IPS DF 6.9 (cell line): ENCODE measurements at regions not wholly inside any gene's neighbourhood (a gene's known extent, or its start where the extent isn't known, plus 50 kb on each side); places are given as distances from the start of the nearest gene placed in this dataset.

Source experiments
- DNase-seq: peaks from one replicate; pipeline ENCODE4 v3.0.0-alpha.2; 2013; ENCODE audit warnings: low read depth, low spot score
- H3K27ac ChIP-seq: one replicate; pipeline ENCODE4 v1.5.1; 2013; ENCODE audit warnings: low read length, control low read depth
- H3K27me3 ChIP-seq: 2 replicates; pipeline ENCODE4 v1.6.1; 2013; ENCODE audit warnings: mild to moderate bottlenecking, low read length; ENCODE audit not compliant: control insufficient read depth, insufficient read depth
- H3K36me3 ChIP-seq: 2 replicates; pipeline ENCODE4 v1.6.1; 2013; ENCODE audit warnings: low read length; ENCODE audit not compliant: control insufficient read depth, insufficient read depth
- H3K4me1 ChIP-seq: 2 replicates; pipeline ENCODE4 v1.6.1; 2013; ENCODE audit warnings: low read length; ENCODE audit not compliant: control insufficient read depth, insufficient read depth
- H3K4me3 ChIP-seq: 2 replicates; pipeline ENCODE4 v1.5.1; 2013; ENCODE audit warnings: mild to moderate bottlenecking, low read length
- H3K9me3 ChIP-seq: 2 replicates; pipeline ENCODE4 v1.6.1; 2013; ENCODE audit warnings: low read length, inconsistent platforms; ENCODE audit not compliant: control insufficient read depth, insufficient read depth
- WGBS: extraction: QIAGEN DNeasy Blood & Tissue Kit; methylation state at CpG from one replicate; pipeline ENCODE4 v1.1.7; 2013; ENCODE audit warnings: mixed read lengths, missing lambda C conversion rate; ENCODE audit not compliant: insufficient read length, insufficient coverage; 5-methylcytosine and 5-hydroxymethylcytosine counted together

DNA sequence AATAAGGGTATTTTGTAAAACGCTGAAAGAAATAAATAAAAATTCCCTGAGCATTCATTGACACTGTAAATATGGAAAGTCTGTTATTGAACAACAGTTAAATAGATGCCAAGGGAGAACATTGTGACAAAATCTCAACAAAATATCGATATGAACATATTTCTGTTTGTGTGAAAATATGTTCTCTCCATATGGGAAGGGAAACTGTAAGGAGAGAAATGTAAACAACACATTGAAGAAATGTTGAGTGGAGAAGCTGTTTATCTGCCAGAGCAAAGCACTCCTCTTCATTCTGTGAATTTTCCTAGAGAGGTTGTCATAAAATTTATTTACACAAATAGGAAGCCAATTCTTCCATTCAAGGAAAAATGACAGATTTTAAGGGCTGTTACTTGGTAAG is 57.1 kb upstream of the EOMES start:
- no peak overlapping the region for H3K27ac ChIP-seq
- no peaks in the 10 kb centered on the region for H3K27me3 ChIP-seq
- no peaks in the 10 kb centered on the region for H3K36me3 ChIP-seq
- no peaks in the 10 kb centered on the region for H3K4me1 ChIP-seq
- no CpG with 5 or more reads among the region's 2 CpGs for WGBS
- no peak for DNase-seq
- no peaks in the 10 kb centered on the region for H3K9me3 ChIP-seq
- H3K4me3 ChIP-seq = no peak overlapping the region

DNA sequence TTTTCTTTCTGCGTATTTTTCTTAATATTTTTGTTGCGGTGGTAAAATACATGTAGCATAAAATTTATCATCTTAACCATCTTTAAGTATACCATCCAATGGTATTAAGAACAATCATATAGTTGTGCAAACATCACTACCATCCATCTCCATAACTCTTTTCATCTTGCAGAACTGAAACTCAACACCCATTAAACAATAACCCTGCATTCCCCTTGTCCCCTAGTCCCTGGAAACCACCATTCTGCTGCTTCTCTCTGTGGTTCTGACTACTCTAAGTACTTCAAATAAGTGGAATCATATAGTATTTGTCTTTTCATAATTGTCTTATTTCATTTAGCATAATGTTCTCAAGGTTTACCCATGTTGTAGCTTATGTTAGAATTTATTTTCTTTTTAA is 67.3 kb upstream of the EOMES start:
- no peak for DNase-seq
- no peaks in the 10 kb centered on the region for H3K27me3 ChIP-seq
- H3K36me3 ChIP-seq = no peaks in the 10 kb centered on the region
- no CpG with 5 or more reads among the region's 2 CpGs for WGBS
- H3K27ac ChIP-seq = no peak overlapping the region
- no peaks in the 10 kb centered on the region for H3K9me3 ChIP-seq
- H3K4me3 ChIP-seq = no peak overlapping the region
- H3K4me1 ChIP-seq = no peaks in the 10 kb centered on the region

DNA sequence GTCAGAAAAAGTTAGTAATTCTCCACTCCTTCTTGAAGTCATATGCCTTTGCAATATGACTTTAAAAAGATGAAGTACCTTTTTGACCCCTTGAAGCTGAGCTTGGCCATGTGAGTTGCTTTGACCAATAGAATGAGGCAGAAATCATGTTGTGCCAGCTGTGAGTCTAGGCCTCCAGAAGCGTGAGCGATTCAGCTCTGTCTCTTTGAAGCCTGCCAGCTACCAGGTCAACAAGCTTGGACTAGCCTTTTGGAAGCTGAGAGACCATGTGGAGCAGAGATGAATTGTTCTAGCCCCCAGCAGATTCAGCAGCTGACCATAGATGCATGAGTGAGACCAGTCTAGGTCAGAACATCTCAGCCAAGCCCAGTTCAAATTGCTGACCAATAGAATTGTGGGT is 69.8 kb upstream of the EOMES start:
- Histone ChIP-seq H3K36me3 (no peaks in the 10 kb centered on the region), H3K27ac (no peak overlapping the region), H3K27me3 (no peaks in the 10 kb centered on the region), H3K4me3 (no peak overlapping the region), H3K9me3 (no peaks in the 10 kb centered on the region), H3K4me1 (no peaks in the 10 kb centered on the region)
- no peak for DNase-seq
- WGBS = no CpG with 5 or more reads among the region's 2 CpGs

DNA sequence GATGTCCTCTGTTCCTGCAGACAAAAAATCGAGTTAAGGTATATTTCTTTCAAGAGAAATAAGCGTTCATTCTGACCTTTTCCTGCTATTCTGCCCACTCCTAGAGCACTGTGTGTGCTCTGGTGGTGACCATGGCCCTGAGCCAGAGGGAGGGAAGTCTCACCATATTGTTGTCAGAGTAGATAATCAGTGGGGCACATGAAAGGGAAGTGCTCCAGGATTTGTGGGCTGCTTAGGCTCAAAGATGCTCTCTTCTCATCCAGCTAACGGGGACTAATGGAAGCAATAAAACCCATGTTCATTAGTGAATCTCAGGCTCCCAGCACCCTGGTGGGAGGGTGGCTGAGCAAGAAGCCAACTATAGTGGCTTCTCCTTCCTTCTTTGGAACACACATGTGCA is 70.7 kb upstream of the EOMES start:
- no peak for DNase-seq
- no peaks in the 10 kb centered on the region for H3K9me3 ChIP-seq
- H3K27me3 ChIP-seq = no peaks in the 10 kb centered on the region
- H3K4me3 ChIP-seq = no peak overlapping the region
- no CpG with 5 or more reads among the region's 3 CpGs for WGBS
- H3K4me1 ChIP-seq = no peaks in the 10 kb centered on the region
- no peaks in the 10 kb centered on the region for H3K36me3 ChIP-seq
- H3K27ac ChIP-seq = no peak overlapping the region

DNA sequence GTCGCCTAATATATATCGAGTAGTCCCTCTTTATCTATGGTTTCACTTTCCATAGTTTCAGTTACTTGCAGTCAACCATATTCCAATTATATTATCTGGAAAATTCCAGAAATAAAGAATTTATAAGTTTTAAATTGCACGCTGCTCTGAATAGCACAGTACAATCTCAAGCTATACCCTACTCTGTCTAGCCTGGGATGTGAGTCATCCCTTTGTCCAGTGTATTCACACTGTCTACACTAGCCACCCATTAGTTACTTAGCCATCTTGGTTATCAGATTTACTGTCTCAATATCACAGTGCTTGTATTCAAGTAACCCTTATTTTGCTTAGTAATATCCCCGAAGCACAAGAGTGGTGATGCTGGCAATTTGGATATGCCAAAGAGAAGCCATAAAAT is 72.1 kb upstream of the EOMES start:
- Histone ChIP-seq H3K4me1 (no peaks in the 10 kb centered on the region), H3K27ac (no peak overlapping the region), H3K27me3 (no peaks in the 10 kb centered on the region), H3K4me3 (no peak overlapping the region), H3K36me3 (no peaks in the 10 kb centered on the region), H3K9me3 (no peaks in the 10 kb centered on the region)
- WGBS = no CpG with 5 or more reads among the region's 4 CpGs
- no peak for DNase-seq

DNA sequence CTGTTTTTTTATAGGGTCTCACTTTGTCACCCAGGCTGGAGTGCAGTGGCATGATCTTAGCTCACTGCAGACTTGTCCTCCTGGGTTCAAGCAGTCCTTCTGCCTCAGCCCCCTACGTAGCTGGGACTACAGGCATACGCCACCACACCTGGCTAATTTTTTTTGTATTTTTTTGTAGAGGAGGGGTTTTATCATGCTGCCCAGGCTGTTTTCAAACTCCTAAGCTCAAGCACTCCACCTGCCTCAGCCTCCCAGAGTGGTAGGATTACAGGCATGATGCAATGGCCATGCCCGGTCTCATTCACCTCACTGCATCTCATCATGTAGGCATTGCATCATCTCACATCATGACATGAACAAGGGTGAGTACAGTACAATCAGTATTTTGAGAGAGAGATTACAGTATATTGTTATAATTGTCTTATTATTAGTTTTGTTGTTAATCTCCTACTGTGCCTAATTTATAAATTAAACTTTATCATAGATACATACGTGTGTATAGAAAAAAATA is 74.3 kb upstream of the EOMES start:
- DNase-seq = no peak
- H3K27me3 ChIP-seq = no peaks in the 10 kb centered on the region
- H3K27ac ChIP-seq = no peak overlapping the region
- WGBS = no CpG with 5 or more reads among the region's 4 CpGs
- H3K4me3 ChIP-seq = no peak overlapping the region
- H3K4me1 ChIP-seq = no peaks in the 10 kb centered on the region
- no peaks in the 10 kb centered on the region for H3K36me3 ChIP-seq
- no peaks in the 10 kb centered on the region for H3K9me3 ChIP-seq

DNA sequence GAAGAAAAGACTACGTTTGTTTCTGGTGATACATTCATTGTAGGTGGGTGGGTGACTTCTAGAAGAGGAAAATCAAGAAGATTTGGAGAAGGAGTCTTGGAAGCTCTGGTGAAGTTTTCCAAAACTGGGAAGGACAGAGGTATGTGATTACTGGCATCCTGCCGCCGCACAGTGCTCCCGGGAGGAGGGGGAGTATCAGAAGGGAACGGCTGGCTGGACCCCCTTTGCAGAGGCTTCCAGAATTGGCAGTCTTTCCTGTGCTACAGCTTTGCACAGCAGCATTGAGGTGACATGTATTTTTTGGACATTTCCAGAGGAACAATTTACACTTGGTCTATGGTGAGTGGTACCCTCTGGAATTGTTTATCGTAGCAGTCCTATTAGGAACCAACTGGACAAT is 75.7 kb upstream of the EOMES start:
- no CpG with 5 or more reads among the region's 6 CpGs for WGBS
- H3K36me3 ChIP-seq = no peaks in the 10 kb centered on the region
- H3K27me3 ChIP-seq = no peaks in the 10 kb centered on the region
- H3K4me1 ChIP-seq = no peaks in the 10 kb centered on the region
- DNase-seq = no peak
- H3K9me3 ChIP-seq = no peaks in the 10 kb centered on the region
- no peak overlapping the region for H3K27ac ChIP-seq
- no peak overlapping the region for H3K4me3 ChIP-seq

DNA sequence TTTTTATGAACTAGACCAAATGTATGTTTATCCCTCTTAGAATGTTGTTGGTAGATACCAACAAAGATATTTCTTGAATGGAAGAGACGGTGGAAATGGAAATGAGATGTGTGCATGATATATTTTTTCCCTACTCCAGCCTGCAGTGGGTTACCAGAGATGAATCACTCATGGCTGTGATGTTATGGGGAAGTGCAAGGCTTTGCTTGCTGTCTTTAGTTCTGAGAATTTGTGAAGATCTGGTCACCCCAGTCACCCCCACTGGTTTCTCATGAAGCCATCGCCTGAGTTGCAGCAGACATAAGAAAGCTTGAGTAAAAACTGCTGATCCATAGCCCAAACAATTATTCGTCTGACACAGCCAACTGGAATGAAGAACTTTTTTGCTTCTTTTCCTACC is 78.1 kb upstream of the EOMES start:
- H3K27me3 ChIP-seq = no peaks in the 10 kb centered on the region
- WGBS = no CpG with 5 or more reads among the region's 3 CpGs
- no peaks in the 10 kb centered on the region for H3K36me3 ChIP-seq
- no peak overlapping the region for H3K4me3 ChIP-seq
- no peak overlapping the region for H3K27ac ChIP-seq
- H3K9me3 ChIP-seq = no peaks in the 10 kb centered on the region
- H3K4me1 ChIP-seq = no peaks in the 10 kb centered on the region
- no peak for DNase-seq

DNA sequence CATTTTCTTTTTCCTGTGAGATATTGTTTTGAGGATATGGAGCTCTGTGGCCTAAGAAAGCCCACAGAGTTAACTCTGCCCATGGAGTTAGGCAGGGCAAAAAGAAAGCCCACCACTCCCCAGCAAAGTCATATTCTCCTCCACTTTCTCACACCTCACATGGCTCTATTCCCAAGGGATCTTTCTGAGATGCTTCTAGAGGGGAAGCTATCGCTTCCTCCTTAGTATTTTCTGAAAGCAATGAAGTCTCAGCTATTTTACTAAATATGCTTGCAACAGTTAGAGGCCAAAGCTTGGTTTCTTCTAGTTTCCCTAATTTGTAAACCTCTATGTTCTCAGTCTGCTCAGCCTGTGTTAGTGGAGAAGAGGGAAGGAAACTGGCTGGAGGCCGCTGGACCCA is 80.3 kb upstream of the EOMES start:
- WGBS = no CpG with 5 or more reads among the region's 2 CpGs
- H3K27me3 ChIP-seq = no peaks in the 10 kb centered on the region
- no peaks in the 10 kb centered on the region for H3K4me1 ChIP-seq
- H3K36me3 ChIP-seq = no peaks in the 10 kb centered on the region
- H3K9me3 ChIP-seq = no peaks in the 10 kb centered on the region
- H3K4me3 ChIP-seq = no peak overlapping the region
- no peak for DNase-seq
- H3K27ac ChIP-seq = no peak overlapping the region

DNA sequence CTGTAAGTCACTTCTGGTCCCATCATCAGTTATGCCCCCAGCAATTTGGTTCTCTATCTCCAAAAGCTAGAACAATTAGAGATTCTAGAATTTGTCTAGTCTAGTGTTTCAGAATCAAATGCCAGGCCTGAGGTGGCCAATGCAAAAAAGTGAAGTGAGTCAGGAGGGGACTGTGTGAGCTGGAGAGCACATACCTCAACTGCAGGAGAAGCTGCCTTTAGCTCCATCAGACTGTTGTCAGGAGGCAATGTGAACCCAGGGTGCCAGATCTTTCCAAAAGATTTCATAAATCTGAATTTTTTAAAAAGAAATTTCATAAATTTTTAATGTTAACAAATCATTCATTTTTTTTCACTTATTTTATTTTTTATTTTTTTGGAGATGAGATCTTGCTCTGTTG is 80.7 kb upstream of the EOMES start:
- DNase-seq = no peak
- Histone ChIP-seq H3K36me3 (no peaks in the 10 kb centered on the region), H3K27ac (no peak overlapping the region), H3K27me3 (no peaks in the 10 kb centered on the region), H3K4me3 (no peak overlapping the region), H3K9me3 (no peaks in the 10 kb centered on the region), H3K4me1 (no peaks in the 10 kb centered on the region)

DNA sequence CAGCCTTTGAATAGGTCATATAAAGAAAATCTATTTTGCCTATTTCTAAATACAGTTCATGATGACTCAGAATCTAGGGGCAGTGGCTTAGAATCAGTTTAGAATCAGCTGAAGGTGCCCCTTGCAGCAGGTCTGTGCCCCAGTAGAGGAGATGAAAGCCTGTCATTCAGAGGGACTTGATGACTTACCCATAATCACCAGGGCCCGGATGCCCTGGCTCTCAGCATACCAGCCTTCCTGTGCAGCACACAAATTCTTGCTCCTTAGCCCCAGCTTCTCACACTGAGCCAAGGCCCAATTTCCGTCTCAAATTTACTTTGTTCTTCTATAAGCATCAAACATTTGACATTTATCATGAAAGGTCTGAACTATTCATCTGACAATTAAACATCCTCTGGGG is 83.2 kb upstream of the EOMES start:
- no peak for DNase-seq
- WGBS = no CpG with 5 or more reads among the region's 2 CpGs

More for the DNA sequence above, 83.2 kb upstream of the EOMES start:
- H3K36me3 ChIP-seq = no peaks in the 10 kb centered on the region
- H3K27me3 ChIP-seq = no peaks in the 10 kb centered on the region
- H3K4me3 ChIP-seq = no peak overlapping the region
- no peaks in the 10 kb centered on the region for H3K9me3 ChIP-seq
- H3K27ac ChIP-seq = no peak overlapping the region
- H3K4me1 ChIP-seq = no peaks in the 10 kb centered on the region
